B cell (primary cell): ENCODE measurements at regions not wholly inside any gene's neighbourhood (a gene's known extent, or its start where the extent isn't known, plus 50 kb on each side); places are given as distances from the start of the nearest gene placed in this dataset.

Experiments used
- EZH2 ChIP-seq: IDR thresholded peaks from 2 replicates; pipeline ENCODE4 v1.6.1; 2012; ENCODE audit warnings: borderline replicate concordance, low read depth, mild to moderate bottlenecking, moderate library complexity, low read length; ENCODE audit not compliant: insufficient read depth, poor library complexity, severe bottlenecking
- TF ChIP-seq, protein P1 (sequence below): fragments of 200-600 bp; IDR thresholded peaks from one replicate; pipeline ENCODE4 v1.8.0; 2022; ENCODE audit warnings: antibody characterized with exemption, mild to moderate bottlenecking

DNA sequence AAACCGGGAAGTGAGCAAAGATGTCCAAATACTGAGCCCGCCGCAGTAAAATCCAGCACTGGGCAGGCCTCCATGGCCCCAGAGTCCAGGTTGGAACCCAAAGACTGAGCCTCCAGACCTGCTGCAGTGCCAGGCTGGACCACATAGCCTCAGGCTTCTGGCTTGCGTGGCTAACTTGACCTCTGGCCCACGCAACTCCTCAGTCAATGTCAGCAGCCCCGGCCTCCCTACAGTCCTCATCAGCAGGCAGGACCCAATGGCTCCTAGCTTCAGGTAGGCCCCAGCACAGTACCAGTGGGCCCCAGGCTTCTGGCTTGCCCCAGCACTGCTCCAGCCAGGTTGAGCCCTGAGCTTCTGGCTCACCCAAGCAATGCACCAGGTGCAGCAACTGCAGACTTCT is 245.1 kb upstream of the AFDN start:
- TF ChIP-seq EZH2, result no peak
- TF ChIP-seq, protein P1, sequence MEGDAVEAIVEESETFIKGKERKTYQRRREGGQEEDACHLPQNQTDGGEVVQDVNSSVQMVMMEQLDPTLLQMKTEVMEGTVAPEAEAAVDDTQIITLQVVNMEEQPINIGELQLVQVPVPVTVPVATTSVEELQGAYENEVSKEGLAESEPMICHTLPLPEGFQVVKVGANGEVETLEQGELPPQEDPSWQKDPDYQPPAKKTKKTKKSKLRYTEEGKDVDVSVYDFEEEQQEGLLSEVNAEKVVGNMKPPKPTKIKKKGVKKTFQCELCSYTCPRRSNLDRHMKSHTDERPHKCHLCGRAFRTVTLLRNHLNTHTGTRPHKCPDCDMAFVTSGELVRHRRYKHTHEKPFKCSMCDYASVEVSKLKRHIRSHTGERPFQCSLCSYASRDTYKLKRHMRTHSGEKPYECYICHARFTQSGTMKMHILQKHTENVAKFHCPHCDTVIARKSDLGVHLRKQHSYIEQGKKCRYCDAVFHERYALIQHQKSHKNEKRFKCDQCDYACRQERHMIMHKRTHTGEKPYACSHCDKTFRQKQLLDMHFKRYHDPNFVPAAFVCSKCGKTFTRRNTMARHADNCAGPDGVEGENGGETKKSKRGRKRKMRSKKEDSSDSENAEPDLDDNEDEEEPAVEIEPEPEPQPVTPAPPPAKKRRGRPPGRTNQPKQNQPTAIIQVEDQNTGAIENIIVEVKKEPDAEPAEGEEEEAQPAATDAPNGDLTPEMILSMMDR, result no peak
